Psoas muscle (tissue), 7 donors: ENCODE measurements at regions not wholly inside any gene's neighbourhood (a gene's known extent, or its start where the extent isn't known, plus 50 kb on each side); places are given as distances from the start of the nearest gene placed in this dataset.

ENCODE experiments used
- ATAC-seq, 4 donors: fragments of 200-7000 bp; cut with Tn5 transposase; one replicate each; pipeline ENCODE4 v1.9.1; 2020; ENCODE audit warnings: moderate library complexity in 3 of 4, mild to moderate bottlenecking in 2 of 4
- DNase-seq, 2 donors: peaks; one replicate each; pipeline ENCODE4 v3.0.0-alpha.2; 2020
- H3K27ac ChIP-seq: fragments of 200-600 bp; one replicate; pipeline ENCODE4 v1.8.0; 2022
- H3K27me3 ChIP-seq, 3 donors: fragments of 200-600 bp in 1 of 3; one replicate each; pipeline versions ENCODE4 v1.6.1 to v1.8.0; 2013 to 2022; ENCODE audit warnings: low read length in 2 of 3, mild to moderate bottlenecking in 2 of 3, moderate library complexity in 1 of 3; ENCODE audit not compliant: insufficient read depth in 3 of 3
- H3K36me3 ChIP-seq, 2 donors: fragments of 200-600 bp in 1 of 2; one replicate each; pipeline versions ENCODE4 v1.6.1 to v1.8.0; 2013 to 2022; ENCODE audit warnings: low read depth in 1 of 2, mild to moderate bottlenecking in 1 of 2, moderate library complexity in 1 of 2; ENCODE audit not compliant: insufficient read depth in 1 of 2
- H3K4me1 ChIP-seq: fragments of 200-600 bp; one replicate; pipeline ENCODE4 v1.8.0; 2022
- H3K4me3 ChIP-seq: fragments of 200-600 bp; one replicate; pipeline ENCODE4 v1.8.0; 2022; ENCODE audit warnings: mild to moderate bottlenecking
- H3K9me3 ChIP-seq: fragments of 200-600 bp; one replicate; pipeline ENCODE4 v1.8.0; 2022
- WGBS, 3 donors: extraction: QIAGEN DNeasy Blood & Tissue Kit; methylation state at CpG; one replicate each; pipeline versions ENCODE4 v1.1.6 to v1.1.7; 2013; 5-methylcytosine and 5-hydroxymethylcytosine counted together
- intact Hi-C, 2 donors: fragments of 100-400 bp; cut with DNase I; formaldehyde crosslinking; loops; one replicate each; pipeline versions ENCODE4 v1.11.0 to v1.14.2; 2022
- TF ChIP-seq, protein P1 (sequence below): fragments of 200-600 bp; IDR thresholded peaks from one replicate; pipeline ENCODE4 v1.8.0; 2022; ENCODE audit warnings: antibody characterized with exemption
- donor health status: healthy with polysubstance abuse.
- donor health status: DM: no; HTN: no; CAD: no; lungs with moderate emphysema.
- donor health status: Bipolar disorder and iron deficiency.
- donor health status: healthy.
- donor health status: DM: yes; HTN: yes; CAD: no.
- donor health status: DM: no; HTN: no; CAD: no.
- donor health status: DM: yes; HTN: yes; CAD: no.

DNA sequence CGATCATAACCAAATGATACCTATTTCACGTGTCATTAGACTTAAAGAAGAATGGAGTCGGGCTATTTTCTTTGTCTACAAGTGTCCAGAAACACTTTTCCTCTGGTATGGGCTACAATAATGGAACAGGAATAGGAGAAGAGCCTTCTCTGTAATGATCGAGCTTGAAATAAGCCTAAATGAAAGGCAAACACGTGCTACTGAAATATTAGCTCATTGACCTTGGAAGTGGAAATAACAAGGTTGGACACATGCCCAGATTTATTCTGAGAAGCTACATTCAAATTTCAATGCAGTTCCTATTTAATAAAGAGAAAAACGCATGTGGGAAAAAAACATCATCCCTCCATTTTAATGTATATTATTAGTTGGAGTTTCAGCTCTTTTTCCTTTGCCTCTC is 254.7 kb upstream of the PTER start:
- no peak for DNase-seq
- Histone ChIP-seq H3K36me3 (no peaks in the 10 kb centered on the region), H3K27me3 (no peaks in the 10 kb centered on the region), H3K27ac (no peak overlapping the region), H3K9me3 (no peaks in the 10 kb centered on the region), H3K4me1 (no peaks in the 10 kb centered on the region), H3K4me3 (no peak overlapping the region)
- no peak for ATAC-seq
- TF ChIP-seq, protein P1, sequence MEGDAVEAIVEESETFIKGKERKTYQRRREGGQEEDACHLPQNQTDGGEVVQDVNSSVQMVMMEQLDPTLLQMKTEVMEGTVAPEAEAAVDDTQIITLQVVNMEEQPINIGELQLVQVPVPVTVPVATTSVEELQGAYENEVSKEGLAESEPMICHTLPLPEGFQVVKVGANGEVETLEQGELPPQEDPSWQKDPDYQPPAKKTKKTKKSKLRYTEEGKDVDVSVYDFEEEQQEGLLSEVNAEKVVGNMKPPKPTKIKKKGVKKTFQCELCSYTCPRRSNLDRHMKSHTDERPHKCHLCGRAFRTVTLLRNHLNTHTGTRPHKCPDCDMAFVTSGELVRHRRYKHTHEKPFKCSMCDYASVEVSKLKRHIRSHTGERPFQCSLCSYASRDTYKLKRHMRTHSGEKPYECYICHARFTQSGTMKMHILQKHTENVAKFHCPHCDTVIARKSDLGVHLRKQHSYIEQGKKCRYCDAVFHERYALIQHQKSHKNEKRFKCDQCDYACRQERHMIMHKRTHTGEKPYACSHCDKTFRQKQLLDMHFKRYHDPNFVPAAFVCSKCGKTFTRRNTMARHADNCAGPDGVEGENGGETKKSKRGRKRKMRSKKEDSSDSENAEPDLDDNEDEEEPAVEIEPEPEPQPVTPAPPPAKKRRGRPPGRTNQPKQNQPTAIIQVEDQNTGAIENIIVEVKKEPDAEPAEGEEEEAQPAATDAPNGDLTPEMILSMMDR, result no peak
- 21 to 30% (median 27%) methylated on average over 6 of the region's 6 CpGs for WGBS, 3 donors
- intact Hi-C loops, result no loop called here

- no peaks in the 10 kb centered on the region for H3K4me1 ChIP-seq
- no peak for ATAC-seq
- TF ChIP-seq, protein P1, result no peak
- no peak overlapping the region for H3K27ac ChIP-seq
- DNase-seq, result no peak
- intact Hi-C loops, result no loop called here
- WGBS, 3 donors, result 49 to 78% (median 53%) methylated on average over 3 of the region's 3 CpGs
- H3K36me3 ChIP-seq, result no peaks in the 10 kb centered on the region
- no peaks in the 10 kb centered on the region for H3K27me3 ChIP-seq
- H3K9me3 ChIP-seq, result no peaks in the 10 kb centered on the region
- no peak overlapping the region for H3K4me3 ChIP-seq
Measured at GRCh38 chr10:16182688-16183087, 254.1 kb upstream of the PTER start.

DNA sequence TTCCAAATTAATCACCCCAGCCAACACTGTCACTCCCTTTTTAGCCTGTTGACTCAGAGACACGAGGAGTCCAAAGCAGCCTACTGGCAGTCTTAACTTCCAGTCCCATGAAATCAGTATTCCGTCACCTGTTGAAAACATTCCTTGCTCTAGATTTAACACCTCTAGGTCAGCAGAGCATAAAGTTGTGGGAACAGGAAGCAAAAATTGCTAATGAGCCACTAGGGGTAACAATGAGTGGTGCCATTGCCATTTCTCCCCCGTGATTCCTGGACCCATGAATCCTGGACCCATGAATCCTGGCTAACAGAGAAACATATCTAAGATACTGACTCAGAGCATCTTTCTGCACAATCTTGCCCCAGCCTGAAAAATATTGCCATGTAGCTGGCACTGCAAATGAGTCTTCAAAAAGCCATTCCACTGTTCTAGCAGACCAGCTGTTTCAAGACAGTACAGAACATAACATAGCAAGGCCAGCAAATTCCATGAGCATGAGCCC is 252.7 kb upstream of the PTER start:
- 29 to 59% (median 40%) methylated on average over 3 of the region's 3 CpGs for WGBS, 3 donors
- ATAC-seq (peak; percentile 30 to 63 (median 46)), DNase-seq (no peak)
- Histone ChIP-seq H3K27me3 (no peaks in the 10 kb centered on the region), H3K9me3 (no peaks in the 10 kb centered on the region), H3K36me3 (no peaks in the 10 kb centered on the region), H3K4me3 (no peak overlapping the region), H3K4me1 (no peaks in the 10 kb centered on the region), H3K27ac (no peak overlapping the region)
- TF ChIP-seq, protein P1, result no peak
- intact Hi-C loops, result no loop called here

DNA sequence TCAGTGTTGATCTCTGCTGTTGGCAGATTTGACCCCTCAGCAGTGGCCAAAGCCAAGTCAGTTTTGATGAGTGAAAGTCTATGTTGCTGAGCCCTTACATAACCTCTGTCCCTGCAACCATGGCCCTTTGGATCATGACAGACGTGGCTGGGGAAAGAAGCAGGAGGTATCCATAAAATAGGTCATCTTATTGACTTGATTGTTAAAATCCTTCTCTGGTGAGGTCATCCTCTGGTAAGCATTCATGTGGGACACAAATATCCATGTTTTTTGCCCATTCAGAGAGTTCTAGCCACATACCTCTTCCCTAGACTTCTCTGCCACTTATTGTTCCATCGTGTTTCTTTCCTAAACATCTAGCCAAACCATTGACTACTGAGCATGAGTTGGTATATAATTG is 251.9 kb upstream of the PTER start:
- Histone ChIP-seq H3K4me1 (no peaks in the 10 kb centered on the region), H3K4me3 (no peak overlapping the region), H3K9me3 (no peaks in the 10 kb centered on the region), H3K27me3 (no peaks in the 10 kb centered on the region), H3K36me3 (no peaks in the 10 kb centered on the region), H3K27ac (no peak overlapping the region)
- no peak for ATAC-seq
- intact Hi-C loops, result no loop called here
- no peak for DNase-seq
- 31 to 62% (median 48%) methylated on average over 2 of the region's 2 CpGs for WGBS, 3 donors
- TF ChIP-seq, protein P1, result no peak

- no peaks in the 10 kb centered on the region for H3K9me3 ChIP-seq
- H3K27me3 ChIP-seq, result no peaks in the 10 kb centered on the region
- H3K4me3 ChIP-seq, result no peak overlapping the region
- H3K27ac ChIP-seq, result no peak overlapping the region
- no peaks in the 10 kb centered on the region for H3K4me1 ChIP-seq
- no peaks in the 10 kb centered on the region for H3K36me3 ChIP-seq
- DNase-seq (no peak), ATAC-seq (no peak)
- 83 to 89% (median 86%) methylated on average over 3 of the region's 3 CpGs for WGBS, 3 donors
- TF ChIP-seq, protein P1, result no peak
- intact Hi-C loops, result no loop called here
Measured at GRCh38 chr10:16186564-16186963, 250.2 kb upstream of the PTER start.
